HCT116 (cell line): ENCODE measurements at regions not wholly inside any gene's neighbourhood (a gene's known extent, or its start where the extent isn't known, plus 50 kb on each side); places are given as distances from the start of the nearest gene placed in this dataset.

ENCODE experiments used
- ATAC-seq: fragments of 200-7000 bp; cut with Tn5 transposase; 2 replicates; pipeline ENCODE4 v1.9.1; 2020; ENCODE audit warnings: mild to moderate bottlenecking, moderate library complexity
- BruUV-seq: library from RNA; stranded (reverse); fragments of 400-500 nt; replicated peaks from 2 replicates; lab custom pipeline; 2021; lab: Mats Ljungman, UMichigan
- CTCF ChIA-PET: fragments of 300-600 bp; sonication (Branson Sonifier 250); formaldehyde crosslinking; loops from one replicate; lab custom pipeline; 2021; ENCODE audit warnings: antibody characterized with exemption; lab: Charles Lee
- POLR2A ChIA-PET: fragments of 300-600, 350-600 bp; sonication (Branson Sonifier 250); formaldehyde crosslinking; loops from one replicate; lab custom pipeline; 2021; ENCODE audit warnings: antibody characterized with exemption; lab: Charles Lee
- RAD21 ChIA-PET, 2 experiments: fragments of 300-600 bp; sonication (Branson Sonifier 250); formaldehyde crosslinking; loops; one replicate each; lab custom pipeline; 2023; ENCODE audit warnings: low total read pairs in 2 of 2; ENCODE audit not compliant: uncharacterized antibody in 2 of 2, unreplicated experiment in 2 of 2, low non-redundant PET in 1 of 2; lab: Charles Lee
- DNase-seq: peaks from one replicate; pipeline ENCODE4 v3.0.0-alpha.2; 2010; ENCODE audit warnings: low read depth, low spot score
- H2AFZ ChIP-seq: fragments of 200-600 bp; shearing (Covaris generic), sonication (generic); 2 replicates; pipeline ENCODE4 v1.6.1; 2017; ENCODE audit warnings: low read depth, mixed run types, mixed read lengths, antibody characterized with exemption, low read length; ENCODE audit not compliant: poor library complexity, severe bottlenecking
- H3K27ac ChIP-seq: 2 replicates; pipeline ENCODE4 v1.5.1; 2012; ENCODE audit warnings: low read depth, low read length
- H3K27me3 ChIP-seq: fragments of 200-600 bp; sonication (generic); 2 replicates; pipeline ENCODE4 v1.6.1; 2016; ENCODE audit warnings: mixed run types, low read length, mixed read lengths; ENCODE audit not compliant: insufficient read depth
- H3K36me3 ChIP-seq, 2 experiments: fragments of 200-500 bp in 1 of 2; fragments of 200-600 bp in 1 of 2; sonication (Bioruptor generic) in 1 of 2; sonication (generic) in 1 of 2; 2 replicates each; pipeline versions ENCODE4 v1.5.1 to v1.6.1; 2014 to 2016; ENCODE audit warnings: low read length in 2 of 2, inconsistent platforms in 1 of 2, mixed read lengths in 1 of 2, mixed run types in 1 of 2; ENCODE audit not compliant: insufficient read depth in 2 of 2, control insufficient read depth in 1 of 2
- H3K4me1 ChIP-seq, 2 experiments: fragments of 200-600 bp in 1 of 2; sonication (generic) in 1 of 2; 2 replicates each; pipeline versions ENCODE4 v1.5.1 to v1.6.1; 2012 to 2017; ENCODE audit warnings: low read length in 2 of 2, inconsistent platforms in 1 of 2, mild to moderate bottlenecking in 1 of 2, mixed read lengths in 1 of 2, mixed run types in 1 of 2, moderate library complexity in 1 of 2; ENCODE audit not compliant: insufficient read depth in 2 of 2, control insufficient read depth in 1 of 2
- H3K4me2 ChIP-seq: fragments of 200-600 bp; sonication (generic); 2 replicates; pipeline ENCODE4 v1.6.1; 2017; ENCODE audit warnings: mixed run types, low read length, mixed read lengths
- H3K4me3 ChIP-seq, 2 experiments: fragments of 200-600 bp in 1 of 2; sonication (generic) in 1 of 2; replicated peaks in 1 of 2; 2 replicates each; pipeline ENCODE4 v1.5.1; 2011 to 2016; ENCODE audit warnings: low read length in 2 of 2, control low read depth in 1 of 2, low read depth in 1 of 2, mild to moderate bottlenecking in 1 of 2, mixed read lengths in 1 of 2, mixed run types in 1 of 2
- H3K79me2 ChIP-seq: fragments of 200-600 bp; sonication (generic); 2 replicates; pipeline ENCODE4 v1.6.1; 2017; ENCODE audit warnings: mild to moderate bottlenecking, mixed run types, low read length, moderate library complexity, mixed read lengths; ENCODE audit not compliant: insufficient read depth
- H3K9ac ChIP-seq: fragments of 200-600 bp; sonication (generic); 2 replicates; pipeline ENCODE4 v1.6.1; 2016; ENCODE audit warnings: low read length, mixed read lengths
- H3K9me2 ChIP-seq: fragments of 200-600 bp; sonication (generic), shearing (Covaris generic); 2 replicates; pipeline ENCODE4 v1.6.1; 2017; ENCODE audit warnings: mixed run types, mild to moderate bottlenecking, moderate library complexity; ENCODE audit not compliant: insufficient read depth
- H3K9me3 ChIP-seq, 2 experiments: fragments of 200-500 bp in 1 of 2; fragments of 200-600 bp in 1 of 2; sonication (Bioruptor generic) in 1 of 2; sonication (generic) in 1 of 2; 2 replicates each; pipeline ENCODE4 v1.6.1; 2014 to 2017; ENCODE audit warnings: low read length in 2 of 2, mixed read lengths in 2 of 2, inconsistent platforms in 1 of 2, low read depth in 1 of 2, mild to moderate bottlenecking in 1 of 2, mixed run types in 1 of 2, moderate library complexity in 1 of 2; ENCODE audit not compliant: control insufficient read depth in 1 of 2, insufficient read depth in 1 of 2
- H4K20me1 ChIP-seq: fragments of 200-600 bp; sonication (generic), shearing (Covaris generic); 2 replicates; pipeline ENCODE4 v1.6.1; 2017; ENCODE audit warnings: mixed run types, mild to moderate bottlenecking, moderate library complexity; ENCODE audit not compliant: insufficient read depth
- CBX3 ChIP-seq: IDR thresholded peaks from 2 replicates; pipeline ENCODE4 v1.6.1; 2012; ENCODE audit warnings: low read depth
- EGR1 ChIP-seq: IDR thresholded peaks from 2 replicates; pipeline ENCODE4 v1.6.1; 2012; ENCODE audit warnings: low read depth
- ELF1 ChIP-seq: IDR thresholded peaks from 2 replicates; pipeline ENCODE4 v1.6.1; 2012; ENCODE audit warnings: low read depth, borderline replicate concordance
- FOSL1 ChIP-seq: IDR thresholded peaks from 2 replicates; pipeline ENCODE4 v1.6.1; 2012; ENCODE audit warnings: low read depth
- JUND ChIP-seq: IDR thresholded peaks from 2 replicates; pipeline ENCODE4 v1.6.1; 2012
- POLR2A ChIP-seq: IDR thresholded peaks from 2 replicates; pipeline ENCODE4 v1.7.0; 2011; ENCODE audit warnings: borderline replicate concordance; ENCODE audit not compliant: insufficient read depth, insufficient read length; ENCODE audit errors: extremely low read depth
- POLR2AphosphoS5 ChIP-seq: IDR thresholded peaks from 2 replicates; pipeline ENCODE4 v1.6.1; 2011; ENCODE audit warnings: mild to moderate bottlenecking, low read depth, low read length, moderate library complexity
- RAD21 ChIP-seq: IDR thresholded peaks from 2 replicates; pipeline ENCODE4 v1.6.1; 2012; ENCODE audit warnings: low read depth, mild to moderate bottlenecking
- SIN3A ChIP-seq: IDR thresholded peaks from 2 replicates; pipeline ENCODE4 v1.6.1; 2012; ENCODE audit warnings: low read depth
- YY1 ChIP-seq: IDR thresholded peaks from 2 replicates; pipeline ENCODE4 v1.6.1; 2011; ENCODE audit warnings: low read length, low read depth, moderate library complexity, mild to moderate bottlenecking; ENCODE audit not compliant: insufficient replicate concordance; ENCODE audit errors: extremely low read depth
- ZFX ChIP-seq: fragments of 450-650 bp; IDR thresholded peaks from 2 replicates; pipeline ENCODE4 v1.6.1; 2017
- intact Hi-C: fragments of 100-400 bp; cut with micrococcal nuclease; formaldehyde crosslinking; loops from 2 replicates; pipeline ENCODE4 v1.10.0; 2022
- TF ChIP-seq, protein P1 (sequence below), 3 experiments: fragments of 200-600 bp in 1 of 3; sonication (generic) in 1 of 3; IDR thresholded peaks in 2 of 3; conservative IDR thresholded peaks in 1 of 3; 2 replicates each; pipeline ENCODE4 v1.5.1; 2012 to 2017; ENCODE audit warnings: low read depth in 2 of 3, low read length in 2 of 3, antibody characterized with exemption in 1 of 3, borderline replicate concordance in 1 of 3, control low read depth in 1 of 3, mild to moderate bottlenecking in 1 of 3, mixed read lengths in 1 of 3, mixed run types in 1 of 3, moderate library complexity in 1 of 3; ENCODE audit not compliant: insufficient read depth in 1 of 3
- TF ChIP-seq, protein P2 (sequence below): IDR thresholded peaks from 2 replicates; pipeline ENCODE4 v1.6.1; 2011; ENCODE audit warnings: mild to moderate bottlenecking, low read length, moderate library complexity; ENCODE audit not compliant: insufficient replicate concordance; ENCODE audit errors: extremely low read depth
- TF ChIP-seq, protein P3 (sequence below): IDR thresholded peaks from 2 replicates; pipeline ENCODE4 v1.6.1; 2012

DNA sequence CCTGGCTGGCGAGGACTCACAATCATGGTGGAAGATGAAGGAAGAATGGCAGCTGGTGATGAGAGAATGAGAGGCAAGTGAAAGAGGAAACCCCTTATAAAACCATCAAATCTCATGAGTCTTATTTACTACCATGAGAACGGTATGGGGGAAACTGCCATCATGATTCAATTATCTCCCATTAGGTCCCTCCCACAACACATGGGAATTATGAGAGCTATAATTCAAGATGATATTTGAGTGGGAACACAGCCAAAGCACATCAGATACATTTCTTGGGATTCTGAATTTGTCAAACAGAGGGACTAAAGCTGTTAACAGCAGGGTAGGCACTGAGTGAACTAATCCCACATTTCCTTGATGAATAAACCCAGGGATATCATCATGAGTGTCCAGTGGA, 116.2 kb upstream of the PLCB4 start:
- Histone ChIP-seq H3K27me3 (peaks cover 7% of the 10 kb centered on the region; the same call in 1 of the 2 replicates), H3K79me2 (no peaks in the 10 kb centered on the region), H3K9ac (no peak overlapping the region), H4K20me1 (no peaks in the 10 kb centered on the region), H3K4me2 (no peak overlapping the region), H3K9me2 (no peaks in the 10 kb centered on the region), H2AFZ (no peak overlapping the region), H3K36me3 (no peaks in the 10 kb centered on the region), H3K27ac (no peak overlapping the region), H3K9me3 (no peaks in the 10 kb centered on the region), H3K4me3 (no peak overlapping the region), H3K4me1 (no peaks in the 10 kb centered on the region)
- DNase-seq (no peak), ATAC-seq (no peak)
- RAD21 ChIA-PET: no interaction called here
- POLR2A ChIA-PET: no interaction called here
- CTCF ChIA-PET: no interaction called here
- no TSS peak for BruUV-seq
- no peak for TF ChIP-seq ZFX
- TF ChIP-seq, protein P1, sequence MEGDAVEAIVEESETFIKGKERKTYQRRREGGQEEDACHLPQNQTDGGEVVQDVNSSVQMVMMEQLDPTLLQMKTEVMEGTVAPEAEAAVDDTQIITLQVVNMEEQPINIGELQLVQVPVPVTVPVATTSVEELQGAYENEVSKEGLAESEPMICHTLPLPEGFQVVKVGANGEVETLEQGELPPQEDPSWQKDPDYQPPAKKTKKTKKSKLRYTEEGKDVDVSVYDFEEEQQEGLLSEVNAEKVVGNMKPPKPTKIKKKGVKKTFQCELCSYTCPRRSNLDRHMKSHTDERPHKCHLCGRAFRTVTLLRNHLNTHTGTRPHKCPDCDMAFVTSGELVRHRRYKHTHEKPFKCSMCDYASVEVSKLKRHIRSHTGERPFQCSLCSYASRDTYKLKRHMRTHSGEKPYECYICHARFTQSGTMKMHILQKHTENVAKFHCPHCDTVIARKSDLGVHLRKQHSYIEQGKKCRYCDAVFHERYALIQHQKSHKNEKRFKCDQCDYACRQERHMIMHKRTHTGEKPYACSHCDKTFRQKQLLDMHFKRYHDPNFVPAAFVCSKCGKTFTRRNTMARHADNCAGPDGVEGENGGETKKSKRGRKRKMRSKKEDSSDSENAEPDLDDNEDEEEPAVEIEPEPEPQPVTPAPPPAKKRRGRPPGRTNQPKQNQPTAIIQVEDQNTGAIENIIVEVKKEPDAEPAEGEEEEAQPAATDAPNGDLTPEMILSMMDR (IDR thresholded peaks at IDR 0.05 in 2 of 3, conservative IDR thresholded peaks at IDR 0.05 in 1 of 3; ENCODE audit: borderline replicate concordance in 1 of 3, insufficient read depth in 1 of 3, low read depth in 2 of 3, low read length in 2 of 3): no peak
- TF ChIP-seq, protein P2, sequence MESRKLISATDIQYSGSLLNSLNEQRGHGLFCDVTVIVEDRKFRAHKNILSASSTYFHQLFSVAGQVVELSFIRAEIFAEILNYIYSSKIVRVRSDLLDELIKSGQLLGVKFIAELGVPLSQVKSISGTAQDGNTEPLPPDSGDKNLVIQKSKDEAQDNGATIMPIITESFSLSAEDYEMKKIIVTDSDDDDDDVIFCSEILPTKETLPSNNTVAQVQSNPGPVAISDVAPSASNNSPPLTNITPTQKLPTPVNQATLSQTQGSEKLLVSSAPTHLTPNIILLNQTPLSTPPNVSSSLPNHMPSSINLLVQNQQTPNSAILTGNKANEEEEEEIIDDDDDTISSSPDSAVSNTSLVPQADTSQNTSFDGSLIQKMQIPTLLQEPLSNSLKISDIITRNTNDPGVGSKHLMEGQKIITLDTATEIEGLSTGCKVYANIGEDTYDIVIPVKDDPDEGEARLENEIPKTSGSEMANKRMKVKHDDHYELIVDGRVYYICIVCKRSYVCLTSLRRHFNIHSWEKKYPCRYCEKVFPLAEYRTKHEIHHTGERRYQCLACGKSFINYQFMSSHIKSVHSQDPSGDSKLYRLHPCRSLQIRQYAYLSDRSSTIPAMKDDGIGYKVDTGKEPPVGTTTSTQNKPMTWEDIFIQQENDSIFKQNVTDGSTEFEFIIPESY: no peak
- TF ChIP-seq POLR2A: no peak
- no peak for TF ChIP-seq ELF1
- no peak for TF ChIP-seq YY1
- no peak for TF ChIP-seq FOSL1
- no peak for TF ChIP-seq SIN3A
- no peak for TF ChIP-seq JUND
- TF ChIP-seq RAD21: no peak
- TF ChIP-seq CBX3: no peak
- no peak for TF ChIP-seq POLR2AphosphoS5
- TF ChIP-seq, protein P3, sequence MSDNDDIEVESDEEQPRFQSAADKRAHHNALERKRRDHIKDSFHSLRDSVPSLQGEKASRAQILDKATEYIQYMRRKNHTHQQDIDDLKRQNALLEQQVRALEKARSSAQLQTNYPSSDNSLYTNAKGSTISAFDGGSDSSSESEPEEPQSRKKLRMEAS: no peak
- no peak for TF ChIP-seq EGR1
- intact Hi-C loops: no loop called here
